Ovary (tissue), 3 donors: ENCODE measurements at regions not wholly inside any gene's neighbourhood (a gene's known extent, or its start where the extent isn't known, plus 50 kb on each side); places are given as distances from the start of the nearest gene placed in this dataset.

Source experiments
- EP300 ChIP-seq: sonication (generic); formaldehyde crosslinking; IDR thresholded peaks from one replicate; pipeline ENCODE4 v1.6.1; 2017; ENCODE audit warnings: antibody characterized with exemption
- POLR2A ChIP-seq: fragments of 450-650 bp; IDR thresholded peaks from one replicate; pipeline ENCODE4 v1.6.1; 2017; ENCODE audit warnings: antibody characterized with exemption, mild to moderate bottlenecking, moderate library complexity
- TF ChIP-seq, protein P1 (sequence below), 3 donors: fragments of 450-650 bp in 2 of 3; fragments of 200-600 bp in 1 of 3; IDR thresholded peaks; one replicate each; pipeline versions ENCODE4 v1.5.1 to v1.8.0; 2016 to 2022; ENCODE audit warnings: antibody characterized with exemption in 3 of 3, mild to moderate bottlenecking in 1 of 3
- donor health status: DM: no; HTN: no; CAD: no.

DNA sequence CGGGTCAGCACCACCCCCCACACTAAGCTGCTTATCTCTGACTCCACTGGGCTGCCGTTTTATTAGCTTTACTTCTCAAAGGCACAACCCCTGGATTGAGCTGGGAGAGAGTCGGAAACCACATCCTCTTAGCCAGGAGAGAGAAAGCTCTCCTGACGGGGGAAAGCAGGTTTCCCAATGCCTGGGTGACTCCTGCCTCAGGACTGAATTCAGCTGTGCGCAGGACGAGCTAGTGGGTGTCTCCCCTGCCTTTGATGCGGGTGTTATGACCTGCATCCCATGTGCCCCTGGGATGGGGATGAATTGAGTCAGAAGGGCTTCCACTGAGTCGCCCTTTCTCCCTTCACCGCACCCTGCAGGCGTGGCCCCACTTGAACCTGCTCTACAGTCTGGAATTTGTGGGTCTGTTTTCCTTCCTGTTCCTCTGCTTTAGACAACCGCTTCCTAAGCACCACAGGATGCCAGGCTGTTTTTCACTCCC, 819.2 kb upstream of the EEF2KMT start:
- TF ChIP-seq POLR2A = no peak
- TF ChIP-seq, protein P1, sequence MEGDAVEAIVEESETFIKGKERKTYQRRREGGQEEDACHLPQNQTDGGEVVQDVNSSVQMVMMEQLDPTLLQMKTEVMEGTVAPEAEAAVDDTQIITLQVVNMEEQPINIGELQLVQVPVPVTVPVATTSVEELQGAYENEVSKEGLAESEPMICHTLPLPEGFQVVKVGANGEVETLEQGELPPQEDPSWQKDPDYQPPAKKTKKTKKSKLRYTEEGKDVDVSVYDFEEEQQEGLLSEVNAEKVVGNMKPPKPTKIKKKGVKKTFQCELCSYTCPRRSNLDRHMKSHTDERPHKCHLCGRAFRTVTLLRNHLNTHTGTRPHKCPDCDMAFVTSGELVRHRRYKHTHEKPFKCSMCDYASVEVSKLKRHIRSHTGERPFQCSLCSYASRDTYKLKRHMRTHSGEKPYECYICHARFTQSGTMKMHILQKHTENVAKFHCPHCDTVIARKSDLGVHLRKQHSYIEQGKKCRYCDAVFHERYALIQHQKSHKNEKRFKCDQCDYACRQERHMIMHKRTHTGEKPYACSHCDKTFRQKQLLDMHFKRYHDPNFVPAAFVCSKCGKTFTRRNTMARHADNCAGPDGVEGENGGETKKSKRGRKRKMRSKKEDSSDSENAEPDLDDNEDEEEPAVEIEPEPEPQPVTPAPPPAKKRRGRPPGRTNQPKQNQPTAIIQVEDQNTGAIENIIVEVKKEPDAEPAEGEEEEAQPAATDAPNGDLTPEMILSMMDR (IDR thresholded peaks at IDR 0.05) = no peak
- TF ChIP-seq EP300 = no peak
